WTC11 (cell line): ENCODE measurements at regions not wholly inside any gene's neighbourhood (a gene's known extent, or its start where the extent isn't known, plus 50 kb on each side); places are given as distances from the start of the nearest gene placed in this dataset.

Experiments
- ATAC-seq: fragments of 200-7000 bp; cut with Tn5 transposase; 2 replicates; pipeline ENCODE4 v1.10.0; 2021; ENCODE audit warnings: mild to moderate bottlenecking, moderate library complexity
- CTCF ChIA-PET: fragments of 300-600 bp; sonication (Branson Sonifier 250); formaldehyde crosslinking; loops from one replicate; lab custom pipeline; 2021; ENCODE audit warnings: antibody characterized with exemption; lab: Charles Lee
- POLR2A ChIA-PET: fragments of 350-600 bp; sonication (Branson Sonifier 250); formaldehyde crosslinking; loops from one replicate; lab custom pipeline; 2021; ENCODE audit warnings: antibody characterized with exemption; lab: Charles Lee
- DNase-seq: peaks from one replicate; pipeline ENCODE4 v3.0.0; 2021; ENCODE audit warnings: low spot score
- H3K27ac Mint-ChIP-seq: 2 replicates; pipeline ENCODE4 v1.8.0; 2021; ENCODE audit warnings: mixed read lengths
- H3K27me3 Mint-ChIP-seq: 2 replicates; pipeline ENCODE4 v1.8.0; 2021; ENCODE audit warnings: low read depth, mild to moderate bottlenecking, moderate library complexity, mixed read lengths
- H3K36me3 Mint-ChIP-seq: 2 replicates; pipeline ENCODE4 v1.8.0; 2021; ENCODE audit warnings: mixed read lengths
- H3K4me1 Mint-ChIP-seq: 2 replicates; pipeline ENCODE4 v1.8.0; 2022; ENCODE audit warnings: mixed read lengths
- H3K4me3 Mint-ChIP-seq: 2 replicates; pipeline ENCODE4 v1.8.0; 2021; ENCODE audit warnings: mild to moderate bottlenecking, moderate library complexity, mixed read lengths
- H3K9me3 Mint-ChIP-seq: 2 replicates; pipeline ENCODE4 v1.8.0; 2021; ENCODE audit warnings: mixed read lengths
- CREB1 ChIP-seq: sonication (generic); formaldehyde crosslinking; IDR thresholded peaks from 2 replicates; pipeline ENCODE4 v1.8.0; 2023; ENCODE audit warnings: mild to moderate bottlenecking, missing genetic modification reagents
- CREM ChIP-seq: sonication (generic); formaldehyde crosslinking; IDR thresholded peaks from 2 replicates; pipeline ENCODE4 v1.8.1; 2022; ENCODE audit warnings: mild to moderate bottlenecking, missing genetic modification reagents, moderate library complexity
- ETV6 ChIP-seq: sonication (generic); formaldehyde crosslinking; IDR thresholded peaks from 2 replicates; pipeline ENCODE4 v1.8.1; 2022; ENCODE audit warnings: mild to moderate bottlenecking, missing genetic modification reagents
- FOXJ3 ChIP-seq: sonication (generic); formaldehyde crosslinking; IDR thresholded peaks from 2 replicates; pipeline ENCODE4 v1.9.0; 2021; ENCODE audit warnings: missing genetic modification reagents, mild to moderate bottlenecking, borderline replicate concordance
- GABPB1 ChIP-seq: sonication (generic); formaldehyde crosslinking; IDR thresholded peaks from 2 replicates; pipeline ENCODE4 v1.8.1; 2023; ENCODE audit warnings: mild to moderate bottlenecking, missing genetic modification reagents
- NFE2L1 ChIP-seq: sonication (generic); formaldehyde crosslinking; IDR thresholded peaks from 2 replicates; pipeline ENCODE4 v1.8.1; 2023; ENCODE audit warnings: missing genetic modification reagents
- NFYB ChIP-seq: sonication (generic); formaldehyde crosslinking; conservative IDR thresholded peaks from 2 replicates; pipeline ENCODE4 v1.8.0; 2022; ENCODE audit warnings: low read depth, missing genetic modification reagents
- ZNF138 ChIP-seq: sonication (generic); formaldehyde crosslinking; conservative IDR thresholded peaks from 2 replicates; pipeline ENCODE4 v1.8.1; 2022; ENCODE audit warnings: mild to moderate bottlenecking, moderate library complexity, missing genetic modification reagents
- ZNF263 ChIP-seq: sonication (generic); formaldehyde crosslinking; IDR thresholded peaks from 2 replicates; pipeline ENCODE4 v1.8.1; 2022; ENCODE audit warnings: low read depth, mild to moderate bottlenecking, moderate library complexity, missing genetic modification reagents
- ZNF671 ChIP-seq: fragments of 250-450 bp; sonication (Bioruptor Pico); IDR thresholded peaks from 2 replicates; pipeline ENCODE4 v1.8.0; 2021; ENCODE audit warnings: mild to moderate bottlenecking
- TF ChIP-seq, protein P1 (sequence below): fragments of 250-450 bp; sonication (Bioruptor Pico); IDR thresholded peaks from 2 replicates; pipeline ENCODE4 v1.9.0; 2021; ENCODE audit warnings: mild to moderate bottlenecking, borderline replicate concordance
- TF ChIP-seq, protein P2 (sequence below): sonication (generic); formaldehyde crosslinking; IDR thresholded peaks from 2 replicates; pipeline ENCODE4 v1.8.0; 2022; ENCODE audit warnings: missing genetic modification reagents
- TF ChIP-seq, protein P3 (sequence below): sonication (generic); formaldehyde crosslinking; IDR thresholded peaks from 2 replicates; pipeline ENCODE4 v1.8.1; 2023; ENCODE audit warnings: mild to moderate bottlenecking, moderate library complexity, missing genetic modification reagents
- TF ChIP-seq, protein P4 (sequence below): sonication (generic); formaldehyde crosslinking; conservative IDR thresholded peaks from 2 replicates; pipeline ENCODE4 v1.8.1; 2022; ENCODE audit warnings: mild to moderate bottlenecking, missing genetic modification reagents
- TF ChIP-seq, protein P5 (sequence below): sonication (generic); formaldehyde crosslinking; IDR thresholded peaks from 2 replicates; pipeline ENCODE4 v1.8.1; 2022; ENCODE audit warnings: mild to moderate bottlenecking, missing genetic modification reagents, moderate library complexity, borderline replicate concordance

DNA sequence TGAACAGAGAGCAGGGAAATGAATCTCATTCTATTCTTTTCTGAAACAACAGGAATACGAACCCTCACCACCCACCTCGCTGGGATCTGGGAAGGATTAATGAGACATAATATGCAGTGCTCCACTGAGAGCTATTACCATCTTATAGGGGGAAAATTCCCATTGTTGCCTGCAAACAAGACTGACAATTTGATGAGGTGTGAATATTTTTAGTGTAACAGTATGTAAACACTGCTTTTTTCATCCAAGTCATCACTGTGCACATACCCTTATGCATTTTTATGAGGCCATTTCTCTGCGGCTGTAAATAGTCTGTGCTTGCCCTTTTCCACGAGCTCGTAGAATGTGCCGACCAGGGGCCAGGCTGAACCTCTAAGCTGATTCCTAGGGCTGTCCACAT lies 285.6 kb upstream of the CPEB2 start (continued):
- TF ChIP-seq, protein P1, sequence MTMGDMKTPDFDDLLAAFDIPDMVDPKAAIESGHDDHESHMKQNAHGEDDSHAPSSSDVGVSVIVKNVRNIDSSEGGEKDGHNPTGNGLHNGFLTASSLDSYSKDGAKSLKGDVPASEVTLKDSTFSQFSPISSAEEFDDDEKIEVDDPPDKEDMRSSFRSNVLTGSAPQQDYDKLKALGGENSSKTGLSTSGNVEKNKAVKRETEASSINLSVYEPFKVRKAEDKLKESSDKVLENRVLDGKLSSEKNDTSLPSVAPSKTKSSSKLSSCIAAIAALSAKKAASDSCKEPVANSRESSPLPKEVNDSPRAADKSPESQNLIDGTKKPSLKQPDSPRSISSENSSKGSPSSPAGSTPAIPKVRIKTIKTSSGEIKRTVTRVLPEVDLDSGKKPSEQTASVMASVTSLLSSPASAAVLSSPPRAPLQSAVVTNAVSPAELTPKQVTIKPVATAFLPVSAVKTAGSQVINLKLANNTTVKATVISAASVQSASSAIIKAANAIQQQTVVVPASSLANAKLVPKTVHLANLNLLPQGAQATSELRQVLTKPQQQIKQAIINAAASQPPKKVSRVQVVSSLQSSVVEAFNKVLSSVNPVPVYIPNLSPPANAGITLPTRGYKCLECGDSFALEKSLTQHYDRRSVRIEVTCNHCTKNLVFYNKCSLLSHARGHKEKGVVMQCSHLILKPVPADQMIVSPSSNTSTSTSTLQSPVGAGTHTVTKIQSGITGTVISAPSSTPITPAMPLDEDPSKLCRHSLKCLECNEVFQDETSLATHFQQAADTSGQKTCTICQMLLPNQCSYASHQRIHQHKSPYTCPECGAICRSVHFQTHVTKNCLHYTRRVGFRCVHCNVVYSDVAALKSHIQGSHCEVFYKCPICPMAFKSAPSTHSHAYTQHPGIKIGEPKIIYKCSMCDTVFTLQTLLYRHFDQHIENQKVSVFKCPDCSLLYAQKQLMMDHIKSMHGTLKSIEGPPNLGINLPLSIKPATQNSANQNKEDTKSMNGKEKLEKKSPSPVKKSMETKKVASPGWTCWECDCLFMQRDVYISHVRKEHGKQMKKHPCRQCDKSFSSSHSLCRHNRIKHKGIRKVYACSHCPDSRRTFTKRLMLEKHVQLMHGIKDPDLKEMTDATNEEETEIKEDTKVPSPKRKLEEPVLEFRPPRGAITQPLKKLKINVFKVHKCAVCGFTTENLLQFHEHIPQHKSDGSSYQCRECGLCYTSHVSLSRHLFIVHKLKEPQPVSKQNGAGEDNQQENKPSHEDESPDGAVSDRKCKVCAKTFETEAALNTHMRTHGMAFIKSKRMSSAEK (CRISPR knock-in tag): no peak
- TF ChIP-seq GABPB1 (CRISPR knock-in tag) (no peak), CREM (CRISPR knock-in tag) (no peak), ZNF138 (no peak), ZNF671 (CRISPR knock-in tag) (no peak)

DNA sequence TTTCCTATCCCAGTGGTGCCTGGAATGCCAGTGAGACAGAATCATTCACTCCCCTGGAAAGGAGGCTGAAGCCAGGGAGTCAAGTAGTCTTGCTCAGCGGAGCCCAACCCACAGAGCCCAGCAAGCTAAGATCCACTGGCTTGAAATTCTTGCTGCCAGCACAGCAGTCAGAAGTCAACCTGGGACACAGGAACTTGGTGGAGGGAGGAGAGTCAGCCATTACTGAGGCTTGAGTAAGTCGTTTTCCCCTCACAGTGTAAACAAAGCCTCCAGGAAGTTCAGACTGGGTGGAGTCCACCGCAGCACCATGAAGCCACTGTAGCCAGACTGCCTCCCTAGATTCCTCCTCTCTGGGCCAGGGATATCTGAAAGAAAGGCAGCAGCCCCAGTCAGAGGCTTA lies 283.2 kb upstream of the CPEB2 start:
- Mint-ChIP-seq H3K36me3 (peaks cover 8% of the 10 kb centered on the region), H3K4me3 (no peak overlapping the region), H3K4me1 (0 out of 2 replicates have a peak, but pooled peaks cover 3% of the 10 kb centered on the region), H3K27me3 (no peaks in the 10 kb centered on the region; the same call in 1 of the 2 replicates), H3K9me3 (peaks cover 45% of the 10 kb centered on the region), H3K27ac (no peak overlapping the region)
- CTCF ChIA-PET: no interaction called here
- TF ChIP-seq FOXJ3: no peak
- POLR2A ChIA-PET: no interaction called here
- ATAC-seq (no peak), DNase-seq (no peak)

DNA sequence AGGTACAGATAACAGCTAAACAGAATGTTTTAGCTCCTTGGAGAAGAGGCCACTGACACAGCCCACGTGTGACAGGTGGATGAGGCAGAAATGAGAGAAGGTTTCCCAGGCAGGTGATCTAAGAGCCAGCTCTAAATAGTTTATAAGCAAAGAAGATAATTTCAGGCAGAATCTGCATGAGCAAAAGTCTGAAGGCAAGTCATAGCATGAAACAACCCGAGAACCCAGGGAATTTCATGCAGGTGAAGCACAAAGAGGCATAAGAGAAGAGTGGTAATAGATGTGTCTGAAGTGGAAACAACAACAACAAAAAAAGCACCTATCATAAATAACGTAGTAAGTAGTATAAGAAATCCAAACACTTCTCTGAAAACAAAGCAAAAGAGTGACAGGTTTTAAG lies 275.8 kb upstream of the CPEB2 start:
- Mint-ChIP-seq H3K27me3 (no peaks in the 10 kb centered on the region), H3K4me3 (no peak overlapping the region), H3K9me3 (peaks cover 25% of the 10 kb centered on the region), H3K36me3 (peaks cover 5% of the 10 kb centered on the region), H3K27ac (no peak overlapping the region), H3K4me1 (peaks cover 15% of the 10 kb centered on the region)
- ChIA-PET CTCF (no interaction called here), POLR2A (no interaction called here)
- ATAC-seq: no peak
- no peak for DNase-seq
- no peak for TF ChIP-seq ETV6 (CRISPR knock-in tag)
- no peak for TF ChIP-seq FOXJ3

DNA sequence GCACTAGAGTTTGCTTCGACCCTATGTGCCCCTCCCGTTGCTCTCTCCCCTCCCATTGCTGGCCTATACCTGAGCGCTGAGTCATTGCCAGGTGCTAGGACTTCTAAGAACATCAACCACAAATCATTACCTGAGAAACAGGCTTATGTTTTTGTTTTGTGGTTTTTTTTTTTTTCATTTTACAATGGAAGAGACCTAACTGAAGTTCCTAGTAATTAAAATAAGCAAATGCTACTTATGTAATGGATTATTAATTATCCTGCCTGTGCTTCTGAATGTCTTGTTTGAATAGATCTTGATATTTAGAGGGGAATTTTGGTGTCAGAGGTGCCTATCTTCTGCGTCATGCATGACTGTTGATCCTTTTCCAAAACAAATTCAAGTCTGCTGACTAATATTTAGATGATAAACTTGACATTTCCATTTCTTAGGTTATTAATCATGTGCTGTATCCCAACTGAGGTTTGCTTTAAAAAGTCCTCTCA lies 275.4 kb upstream of the CPEB2 start:
- Mint-ChIP-seq H3K4me3 (no peak overlapping the region), H3K36me3 (0 out of 2 replicates have a peak, but pooled peaks cover 3% of the 10 kb centered on the region), H3K9me3 (peaks cover 21% of the 10 kb centered on the region), H3K27ac (no peak overlapping the region; the same call in 1 of the 2 replicates), H3K4me1 (peaks cover 15% of the 10 kb centered on the region), H3K27me3 (no peaks in the 10 kb centered on the region)
- ChIA-PET POLR2A (no interaction called here), CTCF (no interaction called here)
- DNase-seq: no peak
- ATAC-seq: peak; percentile 52; the same call in 1 of the 2 replicates
- TF ChIP-seq, protein P2, sequence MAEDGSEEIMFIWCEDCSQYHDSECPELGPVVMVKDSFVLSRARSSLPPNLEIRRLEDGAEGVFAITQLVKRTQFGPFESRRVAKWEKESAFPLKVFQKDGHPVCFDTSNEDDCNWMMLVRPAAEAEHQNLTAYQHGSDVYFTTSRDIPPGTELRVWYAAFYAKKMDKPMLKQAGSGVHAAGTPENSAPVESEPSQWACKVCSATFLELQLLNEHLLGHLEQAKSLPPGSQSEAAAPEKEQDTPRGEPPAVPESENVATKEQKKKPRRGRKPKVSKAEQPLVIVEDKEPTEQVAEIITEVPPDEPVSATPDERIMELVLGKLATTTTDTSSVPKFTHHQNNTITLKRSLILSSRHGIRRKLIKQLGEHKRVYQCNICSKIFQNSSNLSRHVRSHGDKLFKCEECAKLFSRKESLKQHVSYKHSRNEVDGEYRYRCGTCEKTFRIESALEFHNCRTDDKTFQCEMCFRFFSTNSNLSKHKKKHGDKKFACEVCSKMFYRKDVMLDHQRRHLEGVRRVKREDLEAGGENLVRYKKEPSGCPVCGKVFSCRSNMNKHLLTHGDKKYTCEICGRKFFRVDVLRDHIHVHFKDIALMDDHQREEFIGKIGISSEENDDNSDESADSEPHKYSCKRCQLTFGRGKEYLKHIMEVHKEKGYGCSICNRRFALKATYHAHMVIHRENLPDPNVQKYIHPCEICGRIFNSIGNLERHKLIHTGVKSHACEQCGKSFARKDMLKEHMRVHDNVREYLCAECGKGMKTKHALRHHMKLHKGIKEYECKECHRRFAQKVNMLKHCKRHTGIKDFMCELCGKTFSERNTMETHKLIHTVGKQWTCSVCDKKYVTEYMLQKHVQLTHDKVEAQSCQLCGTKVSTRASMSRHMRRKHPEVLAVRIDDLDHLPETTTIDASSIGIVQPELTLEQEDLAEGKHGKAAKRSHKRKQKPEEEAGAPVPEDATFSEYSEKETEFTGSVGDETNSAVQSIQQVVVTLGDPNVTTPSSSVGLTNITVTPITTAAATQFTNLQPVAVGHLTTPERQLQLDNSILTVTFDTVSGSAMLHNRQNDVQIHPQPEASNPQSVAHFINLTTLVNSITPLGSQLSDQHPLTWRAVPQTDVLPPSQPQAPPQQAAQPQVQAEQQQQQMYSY (CRISPR knock-in tag): no peak
- TF ChIP-seq, protein P3, sequence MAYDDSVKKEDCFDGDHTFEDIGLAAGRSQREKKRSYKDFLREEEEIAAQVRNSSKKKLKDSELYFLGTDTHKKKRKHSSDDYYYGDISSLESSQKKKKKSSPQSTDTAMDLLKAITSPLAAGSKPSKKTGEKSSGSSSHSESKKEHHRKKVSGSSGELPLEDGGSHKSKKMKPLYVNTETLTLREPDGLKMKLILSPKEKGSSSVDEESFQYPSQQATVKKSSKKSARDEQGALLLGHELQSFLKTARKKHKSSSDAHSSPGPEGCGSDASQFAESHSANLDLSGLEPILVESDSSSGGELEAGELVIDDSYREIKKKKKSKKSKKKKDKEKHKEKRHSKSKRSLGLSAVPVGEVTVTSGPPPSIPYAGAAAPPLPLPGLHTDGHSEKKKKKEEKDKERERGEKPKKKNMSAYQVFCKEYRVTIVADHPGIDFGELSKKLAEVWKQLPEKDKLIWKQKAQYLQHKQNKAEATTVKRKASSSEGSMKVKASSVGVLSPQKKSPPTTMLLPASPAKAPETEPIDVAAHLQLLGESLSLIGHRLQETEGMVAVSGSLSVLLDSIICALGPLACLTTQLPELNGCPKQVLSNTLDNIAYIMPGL: no peak
- peak; percentile 63 for TF ChIP-seq NFE2L1 (CRISPR knock-in tag)
- no peak for TF ChIP-seq ZNF263 (CRISPR knock-in tag)
- TF ChIP-seq, protein P4, sequence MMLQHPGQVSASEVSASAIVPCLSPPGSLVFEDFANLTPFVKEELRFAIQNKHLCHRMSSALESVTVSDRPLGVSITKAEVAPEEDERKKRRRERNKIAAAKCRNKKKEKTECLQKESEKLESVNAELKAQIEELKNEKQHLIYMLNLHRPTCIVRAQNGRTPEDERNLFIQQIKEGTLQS (CRISPR knock-in tag): no peak
- TF ChIP-seq, protein P5, sequence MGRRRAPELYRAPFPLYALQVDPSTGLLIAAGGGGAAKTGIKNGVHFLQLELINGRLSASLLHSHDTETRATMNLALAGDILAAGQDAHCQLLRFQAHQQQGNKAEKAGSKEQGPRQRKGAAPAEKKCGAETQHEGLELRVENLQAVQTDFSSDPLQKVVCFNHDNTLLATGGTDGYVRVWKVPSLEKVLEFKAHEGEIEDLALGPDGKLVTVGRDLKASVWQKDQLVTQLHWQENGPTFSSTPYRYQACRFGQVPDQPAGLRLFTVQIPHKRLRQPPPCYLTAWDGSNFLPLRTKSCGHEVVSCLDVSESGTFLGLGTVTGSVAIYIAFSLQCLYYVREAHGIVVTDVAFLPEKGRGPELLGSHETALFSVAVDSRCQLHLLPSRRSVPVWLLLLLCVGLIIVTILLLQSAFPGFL (CRISPR knock-in tag): no peak
- no peak for TF ChIP-seq NFYB (CRISPR knock-in tag)
- TF ChIP-seq CREB1 (CRISPR knock-in tag): no peak
